ENCODE measurements at regions not wholly inside any gene's neighbourhood (a gene's known extent, or its start where the extent isn't known, plus 50 kb on each side); places are given as distances from the start of the nearest gene placed in this dataset.
"Not testable (repeated sequence)": the region's sequence is repeated elsewhere in the genome, so short reads cannot be mapped to it uniquely, and the experiment has no call there.

- Histone ChIP-seq H3K4me1 (ENCODE audit: insufficient read depth, low read length) (no peaks in the 10 kb centered on the region), H3K9me3 (ENCODE audit: low read length) (no peaks in the 10 kb centered on the region), H4K20me1 (ENCODE audit: low read length) (no peaks in the 10 kb centered on the region), H3K9ac (ENCODE audit: low read length) (no peak overlapping the region), H3K36me3 (ENCODE audit: low read depth, low read length) (no peaks in the 10 kb centered on the region), H3K9me2 (replicated peaks; ENCODE audit: low read length) (no peaks in the 10 kb centered on the region), H2AFZ (ENCODE audit: low read length) (no peak overlapping the region), H3K27me3 (ENCODE audit: low read length) (peaks cover 70% of the 10 kb centered on the region), H3F3A (ENCODE audit: low read length, unreplicated experiment) (no peaks in the 10 kb centered on the region), H3K79me2 (ENCODE audit: low read length) (no peaks in the 10 kb centered on the region), H3K4me3 (ENCODE audit: low read length) (no peak overlapping the region), H3K4me2 (ENCODE audit: low read length) (no peak overlapping the region), H3K27ac (ENCODE audit: low read length) (no peak overlapping the region)
- DNase-seq (no peak), ATAC-seq (no peak)
- intact Hi-C loops (cut with micrococcal nuclease) = no loop called here
- no TSS peak for BruUV-seq (replicated peaks)
- TF ChIP-seq EZH2phosphoT487 (IDR thresholded peaks at IDR 0.05; ENCODE audit: borderline replicate concordance, low read length) (no peak), EZH2 (IDR thresholded peaks at IDR 0.05; ENCODE audit: low read length, unreplicated experiment) (no peak), CTCF (conservative IDR thresholded peaks at IDR 0.05; ENCODE audit: low read depth, low read length) (no peak)
- ChIA-PET POLR2A (ENCODE audit: unreplicated experiment) (no interaction called here), CTCF (no interaction called here)
These were observed 555.4 kb upstream of the VRK2 start for GRCh38 chr2:57491213-57491612.

DNA sequence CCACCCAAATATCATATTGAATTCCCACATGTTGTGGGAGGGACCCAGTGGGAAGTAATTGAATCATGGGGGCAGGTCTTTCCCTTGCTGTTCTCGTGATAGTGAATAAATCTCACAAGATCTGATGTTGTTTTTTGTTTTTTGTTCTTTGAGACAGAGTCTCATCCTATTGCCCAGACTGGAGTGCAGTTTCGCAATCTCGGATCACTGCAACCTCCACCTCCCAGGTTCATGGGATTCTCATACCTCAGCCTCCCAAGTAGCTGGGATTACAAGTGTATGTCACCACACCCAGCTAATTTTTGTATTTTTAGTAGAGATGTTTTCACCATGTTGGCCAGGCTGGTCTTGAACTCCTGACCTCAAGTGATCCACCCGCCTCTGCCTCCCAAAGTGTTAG is 552.6 kb upstream of the VRK2 start:
- H3K79me2 ChIP-seq (ENCODE audit: low read length); H3K4me2 ChIP-seq (ENCODE audit: low read length); H4K20me1 ChIP-seq (ENCODE audit: low read length); DNase-seq; H3K36me3 ChIP-seq (ENCODE audit: low read depth, low read length); ATAC-seq; POLR2A ChIA-PET (ENCODE audit: unreplicated experiment); intact Hi-C loops (cut with micrococcal nuclease); H3K27ac ChIP-seq (ENCODE audit: low read length); H3K9ac ChIP-seq (ENCODE audit: low read length); H3K4me1 ChIP-seq (ENCODE audit: insufficient read depth, low read length); CTCF ChIA-PET; BruUV-seq (replicated peaks); H3K9me3 ChIP-seq (ENCODE audit: low read length); H3K4me3 ChIP-seq (ENCODE audit: low read length); H2AFZ ChIP-seq (ENCODE audit: low read length); H3K9me2 ChIP-seq (replicated peaks; ENCODE audit: low read length); H3F3A ChIP-seq (ENCODE audit: low read length, unreplicated experiment): not testable (repeated sequence)
- peaks cover 58% of the 10 kb centered on the region for H3K27me3 ChIP-seq (ENCODE audit: low read length)

DNA sequence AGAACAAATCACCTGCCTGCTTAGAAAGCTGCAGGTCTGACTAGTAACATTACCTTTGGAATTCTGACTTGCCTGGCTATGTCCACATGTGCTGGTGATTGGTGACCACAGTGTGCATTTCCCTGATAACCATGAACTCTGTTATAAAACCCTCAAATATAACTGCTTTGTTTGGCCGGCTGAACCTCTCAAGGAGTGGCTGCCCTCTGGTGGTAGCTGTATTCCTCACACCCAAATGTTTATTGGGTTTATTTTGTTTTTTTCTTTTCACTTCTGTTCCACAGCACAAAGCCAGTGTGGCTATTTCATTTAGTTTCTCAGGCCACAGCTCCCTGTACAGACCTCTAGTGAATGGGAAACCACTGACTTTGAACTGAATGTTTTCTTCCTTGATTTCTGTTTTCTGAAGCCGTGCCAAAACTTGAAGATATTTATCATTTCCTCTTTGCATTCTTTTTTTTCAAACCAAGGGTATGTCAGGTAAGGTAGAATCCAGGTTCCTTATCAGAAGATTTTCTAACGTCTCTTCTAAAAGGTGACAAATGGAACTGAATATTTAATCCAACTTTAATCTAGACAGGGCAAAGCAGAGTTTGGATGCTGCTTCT is 549.0 kb upstream of the VRK2 start:
- DNase-seq (peak; percentile 73), ATAC-seq (peak; percentile 76)
- Histone ChIP-seq H3K9ac (ENCODE audit: low read length) (no peak overlapping the region), H3K4me2 (ENCODE audit: low read length) (no peak overlapping the region), H3K27ac (ENCODE audit: low read length) (no peak overlapping the region), H3K36me3 (ENCODE audit: low read depth, low read length) (no peaks in the 10 kb centered on the region), H2AFZ (ENCODE audit: low read length) (no peak overlapping the region), H3K27me3 (ENCODE audit: low read length) (peaks cover 62% of the 10 kb centered on the region), H3K4me1 (ENCODE audit: insufficient read depth, low read length) (no peaks in the 10 kb centered on the region), H3K9me2 (replicated peaks; ENCODE audit: low read length) (no peaks in the 10 kb centered on the region), H3K9me3 (ENCODE audit: low read length) (no peaks in the 10 kb centered on the region), H4K20me1 (ENCODE audit: low read length) (no peaks in the 10 kb centered on the region), H3F3A (ENCODE audit: low read length, unreplicated experiment) (no peaks in the 10 kb centered on the region), H3K4me3 (ENCODE audit: low read length) (no peak overlapping the region), H3K79me2 (ENCODE audit: low read length) (no peaks in the 10 kb centered on the region)
- intact Hi-C loops (cut with micrococcal nuclease) = loop anchor here (1.0 to 5.0 kb wide), 2 partner anchors 120 to 1314 kb away; partner anchors contain the start of gene CCDC85A
- TF ChIP-seq EZH2 (IDR thresholded peaks at IDR 0.05; ENCODE audit: low read length, unreplicated experiment) = no peak
- peak; percentile 88 for TF ChIP-seq CTCF (conservative IDR thresholded peaks at IDR 0.05; ENCODE audit: low read depth, low read length)
- no peak for TF ChIP-seq EZH2phosphoT487 (IDR thresholded peaks at IDR 0.05; ENCODE audit: borderline replicate concordance, low read length)
- CTCF ChIA-PET = interaction anchor here (0.5 kb wide), 1 partner anchor 512 kb away, joined by 8 read pairs; no protein-coding TSS in a partner anchor
- no TSS peak for BruUV-seq (replicated peaks)
- POLR2A ChIA-PET (ENCODE audit: unreplicated experiment) = no interaction called here
